ENCODE measurements at regions not wholly inside any gene's neighbourhood (a gene's known extent, or its start where the extent isn't known, plus 50 kb on each side); places are given as distances from the start of the nearest gene placed in this dataset.

GRCh38 chr11:109752212-109752825 is 330.3 kb downstream of the C11orf87 start:
- H3K4me1 ChIP-seq (ENCODE audit: control insufficient read depth, low read depth, low read length) = no peaks in the 10 kb centered on the region
- H3K4me2 ChIP-seq (ENCODE audit: low read length) = no peak overlapping the region
- no CpG with 5 or more reads among the region's 5 CpGs for WGBS (ENCODE audit: extremely low coverage, insufficient coverage, low lambda C conversion rate)
- no peak for DNase-seq
- no peak overlapping the region for H3K4me3 ChIP-seq (ENCODE audit: low read length)
- no peaks in the 10 kb centered on the region for H3K36me3 ChIP-seq (ENCODE audit: control insufficient read depth, insufficient read depth, low read length)
- no peak overlapping the region for H4K5ac ChIP-seq (ENCODE audit: low read length)
- H2BK15ac ChIP-seq (replicated peaks; ENCODE audit: low read depth) = no peak overlapping the region
- H2AK5ac ChIP-seq (ENCODE audit: low read length) = no peak overlapping the region
- no peak overlapping the region for H2BK120ac ChIP-seq (ENCODE audit: low read depth, low read length)
- no peaks in the 10 kb centered on the region for H3K79me2 ChIP-seq (ENCODE audit: control insufficient read depth, insufficient read depth, low read length)
- H3K79me1 ChIP-seq (ENCODE audit: low read length) = no peaks in the 10 kb centered on the region
- H3K9ac ChIP-seq (ENCODE audit: low read length) = no peak overlapping the region
- H3K23ac ChIP-seq (ENCODE audit: low read length) = no peak overlapping the region
- H3K56ac ChIP-seq (ENCODE audit: low read length) = no peak overlapping the region
- H3K4ac ChIP-seq (ENCODE audit: low read depth, low read length) = no peak overlapping the region
- H2BK5ac ChIP-seq (ENCODE audit: low read length) = no peak overlapping the region
- no peak overlapping the region for H3K18ac ChIP-seq (ENCODE audit: low read length)
- no peak overlapping the region for H3K27ac ChIP-seq (ENCODE audit: low read depth, low read length)
- no peaks in the 10 kb centered on the region for H3K27me3 ChIP-seq (ENCODE audit: insufficient read depth, low read length, poor library complexity)
- H4K8ac ChIP-seq (ENCODE audit: low read depth, low read length) = no peak overlapping the region

DNA sequence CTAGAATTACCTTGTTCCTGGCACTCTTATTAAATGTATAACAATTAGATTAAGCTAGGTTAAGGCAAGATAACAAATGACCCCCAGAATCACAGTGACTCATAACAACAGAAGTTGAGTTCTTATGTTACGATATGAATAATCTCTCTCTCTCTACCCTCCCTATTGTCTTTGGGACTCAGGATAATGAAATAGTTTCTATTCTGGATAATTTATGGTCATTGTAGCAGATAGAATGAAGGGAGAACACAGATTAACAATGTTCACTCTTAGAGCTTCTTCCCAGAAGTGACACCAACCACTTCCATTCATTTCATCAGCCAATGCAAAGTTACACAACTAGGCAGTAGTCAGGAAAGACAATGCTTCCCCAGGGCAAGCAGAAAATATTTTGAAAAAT is 334.5 kb downstream of the C11orf87 start:
- Histone ChIP-seq H3K36me3 (ENCODE audit: control insufficient read depth, insufficient read depth, low read length) (no peaks in the 10 kb centered on the region), H3K79me1 (ENCODE audit: low read length) (no peaks in the 10 kb centered on the region), H3K79me2 (ENCODE audit: control insufficient read depth, insufficient read depth, low read length) (no peaks in the 10 kb centered on the region), H3K4me3 (ENCODE audit: low read length) (no peak overlapping the region), H3K27ac (ENCODE audit: low read depth, low read length) (no peak overlapping the region), H2BK15ac (replicated peaks; ENCODE audit: low read depth) (no peak overlapping the region), H2BK120ac (ENCODE audit: low read depth, low read length) (no peak overlapping the region), H3K4me1 (ENCODE audit: control insufficient read depth, low read depth, low read length) (no peaks in the 10 kb centered on the region), H3K27me3 (ENCODE audit: insufficient read depth, low read length, poor library complexity) (no peaks in the 10 kb centered on the region), H3K18ac (ENCODE audit: low read length) (no peak overlapping the region), H2BK5ac (ENCODE audit: low read length) (no peak overlapping the region), H2AK5ac (ENCODE audit: low read length) (no peak overlapping the region), H4K5ac (ENCODE audit: low read length) (no peak overlapping the region), H4K8ac (ENCODE audit: low read depth, low read length) (no peak overlapping the region), H3K4me2 (ENCODE audit: low read length) (no peak overlapping the region), H3K23ac (ENCODE audit: low read length) (no peak overlapping the region), H3K9ac (ENCODE audit: low read length) (no peak overlapping the region), H3K56ac (ENCODE audit: low read length) (no peak overlapping the region), H3K4ac (ENCODE audit: low read depth, low read length) (no peak overlapping the region)
- no CpG with 5 or more reads among the region's 1 CpG for WGBS (ENCODE audit: extremely low coverage, insufficient coverage, low lambda C conversion rate)
- DNase-seq = no peak

GRCh38 chr11:109756951-109757350 is 335.0 kb downstream of the C11orf87 start:
- no CpG with 5 or more reads among the region's 3 CpGs for WGBS (ENCODE audit: extremely low coverage, insufficient coverage, low lambda C conversion rate)
- Histone ChIP-seq H2BK15ac (replicated peaks; ENCODE audit: low read depth) (no peak overlapping the region), H3K4me2 (ENCODE audit: low read length) (no peak overlapping the region), H3K18ac (ENCODE audit: low read length) (no peak overlapping the region), H3K4me3 (ENCODE audit: low read length) (no peak overlapping the region), H3K4ac (ENCODE audit: low read depth, low read length) (no peak overlapping the region), H4K8ac (ENCODE audit: low read depth, low read length) (no peak overlapping the region), H3K79me1 (ENCODE audit: low read length) (no peaks in the 10 kb centered on the region), H2AK5ac (ENCODE audit: low read length) (no peak overlapping the region), H3K27ac (ENCODE audit: low read depth, low read length) (no peak overlapping the region), H3K9ac (ENCODE audit: low read length) (no peak overlapping the region), H2BK120ac (ENCODE audit: low read depth, low read length) (no peak overlapping the region), H3K4me1 (ENCODE audit: control insufficient read depth, low read depth, low read length) (no peaks in the 10 kb centered on the region), H3K79me2 (ENCODE audit: control insufficient read depth, insufficient read depth, low read length) (no peaks in the 10 kb centered on the region), H3K27me3 (ENCODE audit: insufficient read depth, low read length, poor library complexity) (no peaks in the 10 kb centered on the region), H3K56ac (ENCODE audit: low read length) (no peak overlapping the region), H3K36me3 (ENCODE audit: control insufficient read depth, insufficient read depth, low read length) (no peaks in the 10 kb centered on the region), H4K5ac (ENCODE audit: low read length) (no peak overlapping the region), H2BK5ac (ENCODE audit: low read length) (no peak overlapping the region), H3K23ac (ENCODE audit: low read length) (no peak overlapping the region)
- no peak for DNase-seq

- H2BK120ac ChIP-seq (ENCODE audit: low read depth, low read length) = no peak overlapping the region
- WGBS (ENCODE audit: extremely low coverage, insufficient coverage, low lambda C conversion rate) = no CpG with 5 or more reads among the region's 3 CpGs
- no peak overlapping the region for H4K5ac ChIP-seq (ENCODE audit: low read length)
- H4K8ac ChIP-seq (ENCODE audit: low read depth, low read length) = no peak overlapping the region
- no peak overlapping the region for H2AK5ac ChIP-seq (ENCODE audit: low read length)
- no peak overlapping the region for H3K23ac ChIP-seq (ENCODE audit: low read length)
- no peak overlapping the region for H3K4me3 ChIP-seq (ENCODE audit: low read length)
- no peaks in the 10 kb centered on the region for H3K79me1 ChIP-seq (ENCODE audit: low read length)
- peaks cover 2% of the 10 kb centered on the region for H3K4me1 ChIP-seq (ENCODE audit: control insufficient read depth, low read depth, low read length)
- no peaks in the 10 kb centered on the region for H3K79me2 ChIP-seq (ENCODE audit: control insufficient read depth, insufficient read depth, low read length)
- no peak overlapping the region for H3K4me2 ChIP-seq (ENCODE audit: low read length)
- no peak overlapping the region for H3K56ac ChIP-seq (ENCODE audit: low read length)
- no peak overlapping the region for H3K4ac ChIP-seq (ENCODE audit: low read depth, low read length)
- DNase-seq = no peak
- H2BK15ac ChIP-seq (replicated peaks; ENCODE audit: low read depth) = no peak overlapping the region
- no peak overlapping the region for H3K9ac ChIP-seq (ENCODE audit: low read length)
- H3K36me3 ChIP-seq (ENCODE audit: control insufficient read depth, insufficient read depth, low read length) = no peaks in the 10 kb centered on the region
- H3K27me3 ChIP-seq (ENCODE audit: insufficient read depth, low read length, poor library complexity) = no peaks in the 10 kb centered on the region
- no peak overlapping the region for H3K27ac ChIP-seq (ENCODE audit: low read depth, low read length)
- H3K18ac ChIP-seq (ENCODE audit: low read length) = no peak overlapping the region
- H2BK5ac ChIP-seq (ENCODE audit: low read length) = no peak overlapping the region
These were observed 330.6 kb upstream of the ZC3H12C start for GRCh38 chr11:109762546-109762945.

DNA sequence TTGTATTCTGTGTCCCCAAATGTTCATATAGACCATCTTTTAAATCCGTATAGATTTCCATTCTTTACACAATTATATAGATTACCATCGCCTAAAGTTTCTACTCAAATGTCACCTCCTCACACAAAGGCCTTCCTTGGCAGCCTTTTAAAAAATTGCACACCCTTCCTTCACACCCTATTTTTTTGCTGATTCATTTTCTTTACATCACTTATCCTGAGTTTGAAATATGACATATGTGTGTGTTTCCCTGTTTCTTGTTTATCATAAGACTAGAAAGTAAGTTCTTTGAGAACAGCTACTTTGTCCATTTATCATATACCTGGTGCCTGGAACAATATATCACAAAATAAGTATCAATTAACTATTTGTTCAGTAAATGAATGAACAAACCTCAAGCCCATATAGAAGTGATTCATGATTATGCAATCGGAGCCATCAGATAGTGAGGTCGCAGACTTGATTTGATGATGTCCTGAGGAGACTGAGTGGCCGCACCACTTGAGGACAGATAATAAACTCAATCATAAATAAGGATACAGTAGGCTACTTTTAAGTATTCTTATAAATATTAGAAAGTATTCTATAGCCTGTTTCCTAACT is 327.4 kb upstream of the ZC3H12C start:
- no peak overlapping the region for H2BK15ac ChIP-seq (replicated peaks; ENCODE audit: low read depth)
- H3K23ac ChIP-seq (ENCODE audit: low read length) = no peak overlapping the region
- no peak overlapping the region for H3K4ac ChIP-seq (ENCODE audit: low read depth, low read length)
- no peak overlapping the region for H3K27ac ChIP-seq (ENCODE audit: low read depth, low read length)
- H4K5ac ChIP-seq (ENCODE audit: low read length) = no peak overlapping the region
- peaks cover 2% of the 10 kb centered on the region for H3K4me1 ChIP-seq (ENCODE audit: control insufficient read depth, low read depth, low read length)
- H3K79me2 ChIP-seq (ENCODE audit: control insufficient read depth, insufficient read depth, low read length) = no peaks in the 10 kb centered on the region
- H4K8ac ChIP-seq (ENCODE audit: low read depth, low read length) = no peak overlapping the region
- H3K18ac ChIP-seq (ENCODE audit: low read length) = no peak overlapping the region
- no CpG with 5 or more reads among the region's 5 CpGs for WGBS (ENCODE audit: extremely low coverage, insufficient coverage, low lambda C conversion rate)
- H3K36me3 ChIP-seq (ENCODE audit: control insufficient read depth, insufficient read depth, low read length) = no peaks in the 10 kb centered on the region
- H2BK120ac ChIP-seq (ENCODE audit: low read depth, low read length) = no peak overlapping the region
- no peaks in the 10 kb centered on the region for H3K79me1 ChIP-seq (ENCODE audit: low read length)
- H3K27me3 ChIP-seq (ENCODE audit: insufficient read depth, low read length, poor library complexity) = no peaks in the 10 kb centered on the region
- H3K9ac ChIP-seq (ENCODE audit: low read length) = no peak overlapping the region
- no peak overlapping the region for H2AK5ac ChIP-seq (ENCODE audit: low read length)
- no peak overlapping the region for H2BK5ac ChIP-seq (ENCODE audit: low read length)
- H3K4me3 ChIP-seq (ENCODE audit: low read length) = no peak overlapping the region
- no peak overlapping the region for H3K4me2 ChIP-seq (ENCODE audit: low read length)
- DNase-seq = no peak
- no peak overlapping the region for H3K56ac ChIP-seq (ENCODE audit: low read length)

- Histone ChIP-seq H3K4ac (ENCODE audit: low read depth, low read length) (no peak overlapping the region), H3K4me3 (ENCODE audit: low read length) (no peak overlapping the region)
- no CpG with 5 or more reads among the region's 4 CpGs for WGBS (ENCODE audit: extremely low coverage, insufficient coverage, low lambda C conversion rate)
These were observed 323.3 kb upstream of the ZC3H12C start for GRCh38 chr11:109769858-109770257.

More at GRCh38 chr11:109769858-109770257, 323.3 kb upstream of the ZC3H12C start:
- H3K79me1 ChIP-seq (ENCODE audit: low read length) = no peaks in the 10 kb centered on the region
- no peak overlapping the region for H2BK15ac ChIP-seq (replicated peaks; ENCODE audit: low read depth)
- H2AK5ac ChIP-seq (ENCODE audit: low read length) = no peak overlapping the region
- no peak overlapping the region for H2BK120ac ChIP-seq (ENCODE audit: low read depth, low read length)
- H4K8ac ChIP-seq (ENCODE audit: low read depth, low read length) = no peak overlapping the region
- H2BK5ac ChIP-seq (ENCODE audit: low read length) = no peak overlapping the region
- H4K5ac ChIP-seq (ENCODE audit: low read length) = no peak overlapping the region
- no peaks in the 10 kb centered on the region for H3K79me2 ChIP-seq (ENCODE audit: control insufficient read depth, insufficient read depth, low read length)
- H3K18ac ChIP-seq (ENCODE audit: low read length) = no peak overlapping the region
- H3K56ac ChIP-seq (ENCODE audit: low read length) = no peak overlapping the region
- H3K27me3 ChIP-seq (ENCODE audit: insufficient read depth, low read length, poor library complexity) = no peaks in the 10 kb centered on the region
- H3K4me2 ChIP-seq (ENCODE audit: low read length) = no peak overlapping the region
- H3K23ac ChIP-seq (ENCODE audit: low read length) = no peak overlapping the region
- H3K4me1 ChIP-seq (ENCODE audit: control insufficient read depth, low read depth, low read length) = no peaks in the 10 kb centered on the region
- H3K9ac ChIP-seq (ENCODE audit: low read length) = no peak overlapping the region
- no peak overlapping the region for H3K27ac ChIP-seq (ENCODE audit: low read depth, low read length)
- no peak for DNase-seq
- no peaks in the 10 kb centered on the region for H3K36me3 ChIP-seq (ENCODE audit: control insufficient read depth, insufficient read depth, low read length)

Data from mesendoderm (in vitro differentiated cells).